ENCODE measurements at regions not wholly inside any gene's neighbourhood (a gene's known extent, or its start where the extent isn't known, plus 50 kb on each side); places are given as distances from the start of the nearest gene placed in this dataset.

GRCh38 chr5:159752622-159753275, 163.5 kb upstream of the ADRA1B start:
- no peak for TF ChIP-seq CTCF (IDR thresholded peaks at IDR 0.05; ENCODE audit: insufficient read depth, low read depth, low read length)
- DNase-seq (ENCODE audit: low read depth), result no peak

DNA sequence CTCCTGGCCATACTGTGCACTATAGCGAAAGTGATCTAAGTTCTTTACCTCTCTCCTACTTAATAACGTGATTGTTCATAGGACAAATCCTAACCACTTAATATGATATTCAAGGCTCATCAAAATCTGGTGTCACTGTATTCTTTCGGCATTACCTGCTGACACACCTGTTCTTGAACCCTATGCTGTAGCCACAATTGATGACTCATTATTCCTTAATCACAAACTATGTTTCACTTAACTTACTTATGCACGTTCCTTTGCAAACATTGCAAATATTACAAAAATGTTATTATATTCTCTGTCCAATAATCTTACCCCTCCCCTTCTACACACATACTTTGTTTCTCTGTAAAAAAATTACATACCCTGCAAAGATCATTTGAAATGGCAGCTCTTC, 158.1 kb upstream of the ADRA1B start:
- no peak overlapping the region for H3K4me3 ChIP-seq (ENCODE audit: low read depth, low read length)
- no peak for TF ChIP-seq CTCF (IDR thresholded peaks at IDR 0.05; ENCODE audit: insufficient read depth, low read depth, low read length)
- DNase-seq (ENCODE audit: low read depth), result no peak

More at GRCh38 chr5:159752622-159753275, 163.5 kb upstream of the ADRA1B start:
- no peak overlapping the region for H3K4me3 ChIP-seq (ENCODE audit: low read depth, low read length)

DNA sequence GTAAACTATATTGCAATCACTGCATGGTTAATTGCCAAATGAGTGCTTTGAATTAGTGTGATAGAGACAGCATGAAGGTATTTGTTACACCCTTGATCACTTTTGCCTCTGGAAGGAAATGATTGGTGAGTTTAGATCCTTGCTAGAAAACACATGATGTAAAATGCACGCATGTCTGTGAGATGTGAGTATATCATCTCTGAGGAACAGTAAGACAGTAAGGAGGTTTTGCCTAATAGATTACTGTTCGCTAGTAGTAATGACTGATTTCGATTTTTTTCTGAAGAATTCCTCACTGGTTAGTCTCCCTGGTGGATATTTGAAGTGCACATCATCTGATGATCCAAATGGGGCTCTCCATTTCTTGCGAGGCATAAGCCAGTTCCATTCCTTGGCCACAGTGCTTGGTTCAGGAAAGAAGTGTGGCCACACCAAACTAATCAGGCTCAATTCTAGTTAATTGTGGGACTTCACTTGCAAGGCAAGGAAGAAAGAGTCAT, 156.4 kb upstream of the ADRA1B start:
- no peak overlapping the region for H3K4me3 ChIP-seq (ENCODE audit: low read depth, low read length)
- no peak for TF ChIP-seq CTCF (IDR thresholded peaks at IDR 0.05; ENCODE audit: insufficient read depth, low read depth, low read length)
- no peak for DNase-seq (ENCODE audit: low read depth)

- no peak for DNase-seq (ENCODE audit: low read depth)
- no peak for TF ChIP-seq CTCF (IDR thresholded peaks at IDR 0.05; ENCODE audit: insufficient read depth, low read depth, low read length)
- no peak overlapping the region for H3K4me3 ChIP-seq (ENCODE audit: low read depth, low read length)
Measured at GRCh38 chr5:159762921-159763320, 153.4 kb upstream of the ADRA1B start.

GRCh38 chr5:159763562-159763961, 152.7 kb upstream of the ADRA1B start:
- no peak overlapping the region for H3K4me3 ChIP-seq (ENCODE audit: low read depth, low read length)
- no peak for DNase-seq (ENCODE audit: low read depth)
- TF ChIP-seq CTCF (IDR thresholded peaks at IDR 0.05; ENCODE audit: insufficient read depth, low read depth, low read length), result no peak

GRCh38 chr5:159764283-159765134, 151.8 kb upstream of the ADRA1B start:
- DNase-seq (ENCODE audit: low read depth), result peak; percentile 89
- no peak overlapping the region for H3K4me3 ChIP-seq (ENCODE audit: low read depth, low read length)
- no peak for TF ChIP-seq CTCF (IDR thresholded peaks at IDR 0.05; ENCODE audit: insufficient read depth, low read depth, low read length)

Measured in fibroblast of villous mesenchyme (primary cell).